ENCODE measurements at regions not wholly inside any gene's neighbourhood (a gene's known extent, or its start where the extent isn't known, plus 50 kb on each side); places are given as distances from the start of the nearest gene placed in this dataset.

GRCh38 chr10:123459371-123460091, 206.6 kb upstream of the GPR26 start:
- no peak for DNase-seq
- H3K4me3 ChIP-seq, result no peak overlapping the region

GRCh38 chr10:123462246-123462645, 203.9 kb upstream of the GPR26 start:
- no peak overlapping the region for H3K4me3 ChIP-seq
- intact Hi-C loops (cut with DNase I), result no loop called here
- H3K27ac ChIP-seq, result no peak overlapping the region
- DNase-seq (no peak), ATAC-seq (no peak)
- peaks cover 0 to 5% of the 10 kb centered on the region in 2 donors for H3K27me3 ChIP-seq
- H3K36me3 ChIP-seq, result no peaks in the 10 kb centered on the region
- no peak for TF ChIP-seq CTCF (IDR thresholded peaks at IDR 0.05)
- H3K4me1 ChIP-seq, result peaks cover 0 to 8% of the 10 kb centered on the region in 2 donors
- no peaks in the 10 kb centered on the region for H3K9me3 ChIP-seq

More at GRCh38 chr10:123459371-123460091, 206.6 kb upstream of the GPR26 start:
- Histone ChIP-seq H3K36me3 (no peaks in the 10 kb centered on the region), H3K4me1 (peaks cover 0 to 8% of the 10 kb centered on the region in 2 donors), H3K27me3 (peaks cover 0 to 5% of the 10 kb centered on the region in 2 donors), H3K27ac (no peak overlapping the region), H3K9me3 (no peaks in the 10 kb centered on the region)
- ATAC-seq, result no peak
- intact Hi-C loops (cut with DNase I), result no loop called here
- TF ChIP-seq CTCF (IDR thresholded peaks at IDR 0.05), result no peak

GRCh38 chr10:123462756-123463155, 203.4 kb upstream of the GPR26 start:
- no peak for ATAC-seq
- intact Hi-C loops (cut with DNase I), result no loop called here
- no peaks in the 10 kb centered on the region for H3K36me3 ChIP-seq
- peaks cover 0 to 8% of the 10 kb centered on the region in 2 donors for H3K4me1 ChIP-seq
- H3K27ac ChIP-seq, result no peak overlapping the region
- no peaks in the 10 kb centered on the region for H3K9me3 ChIP-seq
- no peak for DNase-seq
- TF ChIP-seq CTCF (IDR thresholded peaks at IDR 0.05), result no peak
- no peak overlapping the region for H3K4me3 ChIP-seq
- peaks cover 0 to 5% of the 10 kb centered on the region in 2 donors for H3K27me3 ChIP-seq

- intact Hi-C loops (cut with DNase I), result no loop called here
- ATAC-seq (peak; percentile 41), DNase-seq (no peak)
- TF ChIP-seq CTCF (IDR thresholded peaks at IDR 0.05), result no peak
- no peaks in the 10 kb centered on the region for H3K36me3 ChIP-seq
- H3K27me3 ChIP-seq, result peaks cover 0 to 5% of the 10 kb centered on the region in 2 donors
- H3K9me3 ChIP-seq, result no peaks in the 10 kb centered on the region
- no peak overlapping the region for H3K27ac ChIP-seq
- peaks cover 0 to 8% of the 10 kb centered on the region in 2 donors for H3K4me1 ChIP-seq
- H3K4me3 ChIP-seq, result no peak overlapping the region
These were observed 203.0 kb upstream of the GPR26 start for GRCh38 chr10:123463181-123463580.

GRCh38 chr10:123463698-123464097, 202.5 kb upstream of the GPR26 start:
- TF ChIP-seq CTCF (IDR thresholded peaks at IDR 0.05), result no peak
- intact Hi-C loops (cut with DNase I), result no loop called here
- ATAC-seq (no peak), DNase-seq (no peak)
- no peaks in the 10 kb centered on the region for H3K9me3 ChIP-seq
- no peaks in the 10 kb centered on the region for H3K36me3 ChIP-seq
- H3K27me3 ChIP-seq, result peaks cover 0 to 5% of the 10 kb centered on the region in 2 donors
- peaks cover 0 to 8% of the 10 kb centered on the region in 2 donors for H3K4me1 ChIP-seq
- H3K27ac ChIP-seq, result no peak overlapping the region
- no peak overlapping the region for H3K4me3 ChIP-seq

Data from left lung (tissue), 4 donors.